GM23338 (cell line): ENCODE measurements at regions not wholly inside any gene's neighbourhood (a gene's known extent, or its start where the extent isn't known, plus 50 kb on each side); places are given as distances from the start of the nearest gene placed in this dataset.

ENCODE experiments used
- ATAC-seq: fragments of 200-7000 bp; cut with Tn5 transposase; 3 replicates; pipeline ENCODE4 v1.9.1; 2020
- DNase-seq: peaks from one replicate; pipeline ENCODE4 v3.0.0-alpha.2; 2015; ENCODE audit warnings: low spot score
- H2AFZ ChIP-seq: fragments of 200-600 bp; sonication (generic); 2 replicates; pipeline ENCODE4 v1.8.0; 2016; ENCODE audit warnings: antibody characterized with exemption, mild to moderate bottlenecking, moderate library complexity
- H3F3A ChIP-seq: fragments of 200-600 bp; sonication (generic); replicated peaks from 2 replicates; pipeline ENCODE4 v1.8.0; 2017; ENCODE audit warnings: antibody characterized with exemption, mixed run types, low read depth
- H3K27ac ChIP-seq: fragments of 200-600 bp; sonication (generic); 2 replicates; pipeline ENCODE4 v1.6.1; 2016; ENCODE audit warnings: low read depth
- H3K27me3 ChIP-seq: fragments of 200-600 bp; sonication (generic); 2 replicates; pipeline ENCODE4 v1.8.0; 2016; ENCODE audit warnings: mild to moderate bottlenecking, mixed run types, moderate library complexity; ENCODE audit not compliant: insufficient read depth
- H3K36me3 ChIP-seq: fragments of 200-600 bp; sonication (generic); 2 replicates; pipeline ENCODE4 v1.8.0; 2016; ENCODE audit warnings: mild to moderate bottlenecking; ENCODE audit not compliant: insufficient read depth
- H3K4me1 ChIP-seq: fragments of 200-600 bp; sonication (generic); 2 replicates; pipeline ENCODE4 v1.8.0; 2016; ENCODE audit warnings: mild to moderate bottlenecking, moderate library complexity; ENCODE audit not compliant: insufficient read depth
- H3K4me2 ChIP-seq: fragments of 200-600 bp; sonication (generic); 2 replicates; pipeline ENCODE4 v1.7.1; 2017; ENCODE audit warnings: mixed run types
- H3K4me3 ChIP-seq: fragments of 200-600 bp; sonication (generic); 2 replicates; pipeline ENCODE4 v1.6.1; 2016; ENCODE audit warnings: mixed run types
- H3K79me2 ChIP-seq: fragments of 200-600 bp; sonication (generic); replicated peaks from 2 replicates; pipeline ENCODE4 v1.8.0; 2017; ENCODE audit warnings: mild to moderate bottlenecking; ENCODE audit not compliant: insufficient read depth
- H3K9me2 ChIP-seq: fragments of 200-600 bp; sonication (generic); 2 replicates; pipeline ENCODE4 v1.8.0; 2017; ENCODE audit not compliant: insufficient read depth
- H4K20me1 ChIP-seq: fragments of 200-600 bp; sonication (generic); replicated peaks from 2 replicates; pipeline ENCODE4 v1.8.0; 2017; ENCODE audit warnings: mild to moderate bottlenecking; ENCODE audit not compliant: insufficient read depth
- H3K27ac Mint-ChIP-seq: 2 replicates; pipeline ENCODE4 v1.8.0; 2020; ENCODE audit warnings: inconsistent platforms, mild to moderate bottlenecking, moderate library complexity, mixed read lengths
- H3K27me3 Mint-ChIP-seq: 3 replicates; pipeline ENCODE4 v1.8.0; 2022; ENCODE audit warnings: low read depth, mild to moderate bottlenecking, moderate library complexity, mixed read lengths, inconsistent platforms; ENCODE audit not compliant: insufficient read depth, poor library complexity
- H3K36me3 Mint-ChIP-seq: 3 replicates; pipeline ENCODE4 v1.8.0; 2021; ENCODE audit warnings: low read depth, mild to moderate bottlenecking, inconsistent platforms, moderate library complexity, mixed read lengths
- H3K4me1 Mint-ChIP-seq: 3 replicates; pipeline ENCODE4 v1.8.0; 2020; ENCODE audit warnings: mild to moderate bottlenecking, inconsistent platforms, mixed read lengths
- H3K4me3 Mint-ChIP-seq: 3 replicates; pipeline ENCODE4 v1.8.0; 2021; ENCODE audit warnings: moderate library complexity, mild to moderate bottlenecking, inconsistent platforms, mixed read lengths
- H3K9me3 Mint-ChIP-seq: 3 replicates; pipeline ENCODE4 v1.8.0; 2020; ENCODE audit warnings: moderate library complexity, mild to moderate bottlenecking, inconsistent platforms, mixed read lengths
- CREB1 ChIP-seq: fragments of 250-450 bp; sonication (Bioruptor Pico); IDR thresholded peaks from 2 replicates; pipeline ENCODE4 v1.5.0; 2020; ENCODE audit warnings: low read depth, mild to moderate bottlenecking, moderate library complexity
- ETS1 ChIP-seq: IDR thresholded peaks from 2 replicates; pipeline ENCODE4 v1.6.1; 2016; ENCODE audit warnings: antibody characterized with exemption
- JUNB ChIP-seq: IDR thresholded peaks from one replicate; pipeline ENCODE4 v1.6.1; 2016; ENCODE audit warnings: antibody characterized with exemption; ENCODE audit not compliant: unreplicated experiment
- NANOG ChIP-seq: IDR thresholded peaks from 2 replicates; pipeline ENCODE4 v1.6.1; 2016; ENCODE audit warnings: antibody characterized with exemption, borderline replicate concordance
- POLR2AphosphoS5 ChIP-seq: IDR thresholded peaks from 2 replicates; pipeline ENCODE4 v1.6.1; 2016; ENCODE audit warnings: antibody characterized with exemption, low read depth
- REST ChIP-seq: IDR thresholded peaks from one replicate; pipeline ENCODE4 v1.6.1; 2018; ENCODE audit warnings: antibody characterized with exemption; ENCODE audit not compliant: unreplicated experiment
- STAT1 ChIP-seq: IDR thresholded peaks from one replicate; pipeline ENCODE4 v1.6.1; 2016; ENCODE audit warnings: antibody characterized with exemption; ENCODE audit not compliant: unreplicated experiment
- ZNF114 ChIP-seq: fragments of 250-450 bp; sonication (Bioruptor Pico); IDR thresholded peaks from 2 replicates; pipeline ENCODE4 v1.5.0; 2020; ENCODE audit warnings: mild to moderate bottlenecking, moderate library complexity
- ZNF331 ChIP-seq: fragments of 250-450 bp; sonication (Bioruptor Pico); IDR thresholded peaks from 2 replicates; pipeline ENCODE4 v1.5.0; 2020; ENCODE audit warnings: low read depth, mild to moderate bottlenecking, moderate library complexity
- ZNF462 ChIP-seq: fragments of 250-450 bp; sonication (Bioruptor Pico); IDR thresholded peaks from 2 replicates; pipeline ENCODE4 v1.5.0; 2020; ENCODE audit warnings: mild to moderate bottlenecking, moderate library complexity

GRCh38 chr5:174547814-174548213 lies 176.6 kb upstream of the MSX2 start:
- Mint-ChIP-seq H3K9me3 (no peaks in the 10 kb centered on the region), H3K27me3 (peaks cover 6% of the 10 kb centered on the region), H3K27ac (no peak overlapping the region), H3K4me3 (no peak overlapping the region), H3K36me3 (no peaks in the 10 kb centered on the region), H3K4me1 (peaks cover 3% of the 10 kb centered on the region; the same call in 2 of the 3 replicates)
- Histone ChIP-seq H3K9me2 (0 out of 2 replicates have a peak, but pooled peaks cover 2% of the 10 kb centered on the region), H3K4me3 (no peak overlapping the region), H2AFZ (no peak overlapping the region), H3K36me3 (no peaks in the 10 kb centered on the region), H3K79me2 (no peaks in the 10 kb centered on the region), H3K27ac (no peak overlapping the region), H4K20me1 (no peaks in the 10 kb centered on the region), H3K4me1 (no peaks in the 10 kb centered on the region), H3K27me3 (no peaks in the 10 kb centered on the region), H3F3A (no peaks in the 10 kb centered on the region), H3K4me2 (no peak overlapping the region)
- TF ChIP-seq CREB1 (no peak), ETS1 (no peak)
- ATAC-seq (no peak), DNase-seq (no peak)

- no peak for ATAC-seq
- no peak for TF ChIP-seq NANOG
- no peak for TF ChIP-seq CREB1
- TF ChIP-seq STAT1: no peak
- TF ChIP-seq POLR2AphosphoS5: no peak
- no peak for TF ChIP-seq ZNF462 (CRISPR knock-in tag)
- TF ChIP-seq REST: no peak
- TF ChIP-seq JUNB: no peak
- TF ChIP-seq ZNF331: no peak
- TF ChIP-seq ETS1: no peak
- TF ChIP-seq ZNF114 (CRISPR knock-in tag): no peak
Observed at GRCh38 chr5:174549254-174549653, 175.1 kb upstream of the MSX2 start.

More at GRCh38 chr5:174549254-174549653, 175.1 kb upstream of the MSX2 start:
- Mint-ChIP-seq H3K9me3 (no peaks in the 10 kb centered on the region), H3K27me3 (peaks cover 6% of the 10 kb centered on the region), H3K27ac (no peak overlapping the region), H3K4me3 (no peak overlapping the region), H3K36me3 (no peaks in the 10 kb centered on the region), H3K4me1 (peaks cover 3% of the 10 kb centered on the region; the same call in 2 of the 3 replicates)
- H4K20me1 ChIP-seq: no peaks in the 10 kb centered on the region
- DNase-seq: no peak
- H3K4me3 ChIP-seq: no peak overlapping the region
- no peaks in the 10 kb centered on the region for H3K27me3 ChIP-seq
- no peaks in the 10 kb centered on the region for H3K4me1 ChIP-seq
- no peak overlapping the region for H2AFZ ChIP-seq
- no peak overlapping the region for H3K4me2 ChIP-seq
- H3K79me2 ChIP-seq: no peaks in the 10 kb centered on the region
- no peak overlapping the region for H3K27ac ChIP-seq
- H3F3A ChIP-seq: no peaks in the 10 kb centered on the region
- H3K9me2 ChIP-seq: 0 out of 2 replicates have a peak, but pooled peaks cover 2% of the 10 kb centered on the region
- no peaks in the 10 kb centered on the region for H3K36me3 ChIP-seq
